ENCODE measurements at regions not wholly inside any gene's neighbourhood (a gene's known extent, or its start where the extent isn't known, plus 50 kb on each side); places are given as distances from the start of the nearest gene placed in this dataset.

GRCh38 chr2:121120991-121121390, 164.0 kb downstream of the TFCP2L1 start:
- TF ChIP-seq CTCF (IDR thresholded peaks at IDR 0.05; ENCODE audit: poor library complexity, severe bottlenecking) = no peak
- no peak for TF ChIP-seq RAD21 (conservative IDR thresholded peaks at IDR 0.05)
- TF ChIP-seq MXI1 (conservative IDR thresholded peaks at IDR 0.05; ENCODE audit: poor library complexity, severe bottlenecking) = no peak
- no peak for TF ChIP-seq REST (IDR thresholded peaks at IDR 0.05; ENCODE audit: borderline replicate concordance)
- TF ChIP-seq EZH2 (IDR thresholded peaks at IDR 0.05; ENCODE audit: borderline replicate concordance, insufficient read depth, low read length, poor library complexity, severe bottlenecking) = no peak
- TF ChIP-seq EP300 (conservative IDR thresholded peaks at IDR 0.05; ENCODE audit: poor library complexity, severe bottlenecking) = no peak
- no peak for TF ChIP-seq SMC3 (conservative IDR thresholded peaks at IDR 0.05; ENCODE audit: poor library complexity)
- no peak for TF ChIP-seq POLR2AphosphoS5 (IDR thresholded peaks at IDR 0.05)

Data from neural cell (in vitro differentiated cells).